ENCODE measurements at regions not wholly inside any gene's neighbourhood (a gene's known extent, or its start where the extent isn't known, plus 50 kb on each side); places are given as distances from the start of the nearest gene placed in this dataset.
"Not testable (repeated sequence)": the region's sequence is repeated elsewhere in the genome, so short reads cannot be mapped to it uniquely, and the experiment has no call there.

GRCh38 chr5:116947691-116948528, 373.3 kb upstream of the SEMA6A start:
- peak; percentile 70 for DNase-seq (ENCODE audit: extremely low spot score)
- POLR2A ChIA-PET: no interaction called here
- TF ChIP-seq CTCF (IDR thresholded peaks at IDR 0.05; ENCODE audit: control extremely low read depth, extremely low read depth, low read depth, missing control alignments): peak; percentile 86
- CTCF ChIA-PET: interaction anchor here (0.7 to 3.1 kb wide), 23 partner anchors 8 to 811 kb away, joined by 3 to 29 read pairs (median 3); partner anchors contain the start of gene SEMA6A

GRCh38 chr5:116945613-116946382, 371.2 kb upstream of the SEMA6A start:
- POLR2A ChIA-PET; DNase-seq (ENCODE audit: extremely low spot score): not testable (repeated sequence)
- CTCF ChIA-PET: interaction anchor here (1.0 to 3.1 kb wide), 2 partner anchors 9 to 369 kb away, joined by 3 to 29 read pairs; partner anchors contain the start of gene SEMA6A

- ChIA-PET POLR2A (no interaction called here), CTCF (no interaction called here)
- TF ChIP-seq CTCF (IDR thresholded peaks at IDR 0.05; ENCODE audit: control extremely low read depth, extremely low read depth, low read depth, missing control alignments): no peak
- DNase-seq (ENCODE audit: extremely low spot score): no peak
Measured at GRCh38 chr5:116944183-116944582, 369.6 kb upstream of the SEMA6A start.

- POLR2A ChIA-PET: no interaction called here
- CTCF ChIA-PET: no interaction called here
- TF ChIP-seq CTCF (IDR thresholded peaks at IDR 0.05; ENCODE audit: control extremely low read depth, extremely low read depth, low read depth, missing control alignments): no peak
- no peak for DNase-seq (ENCODE audit: extremely low spot score)
Measured at GRCh38 chr5:116942622-116943021, 368.0 kb upstream of the SEMA6A start.

- TF ChIP-seq CTCF (IDR thresholded peaks at IDR 0.05; ENCODE audit: control extremely low read depth, extremely low read depth, low read depth, missing control alignments): no peak
- ChIA-PET CTCF (interaction anchor here (1.0 kb wide), 1 partner anchor 15 kb away, joined by 3 read pairs; no protein-coding TSS in a partner anchor), POLR2A (no interaction called here)
Measured at GRCh38 chr5:116939641-116940040, 365.0 kb upstream of the SEMA6A start.

GRCh38 chr5:116938488-116938887, 363.9 kb upstream of the SEMA6A start:
- no peak for DNase-seq (ENCODE audit: extremely low spot score)
- TF ChIP-seq CTCF (IDR thresholded peaks at IDR 0.05; ENCODE audit: control extremely low read depth, extremely low read depth, low read depth, missing control alignments): no peak
- ChIA-PET POLR2A (no interaction called here), CTCF (interaction anchor here (1.2 kb wide), 1 partner anchor 16 kb away, joined by 3 read pairs; no protein-coding TSS in a partner anchor)

More at GRCh38 chr5:116939641-116940040, 365.0 kb upstream of the SEMA6A start:
- no peak for DNase-seq (ENCODE audit: extremely low spot score)
